CD14-positive monocyte (primary cell): ENCODE measurements at regions not wholly inside any gene's neighbourhood (a gene's known extent, or its start where the extent isn't known, plus 50 kb on each side); places are given as distances from the start of the nearest gene placed in this dataset.

Experiments
- DNase-seq, 3 donors: peaks; one replicate each; pipeline ENCODE4 v3.0.0-alpha.2; 2011 to 2022
- H2AFZ ChIP-seq: 2 replicates; pipeline ENCODE4 v1.6.0; 2012; ENCODE audit warnings: mild to moderate bottlenecking, low read depth, low read length, inconsistent platforms; ENCODE audit not compliant: insufficient read depth, poor library complexity, severe bottlenecking
- H3K27ac ChIP-seq, 2 donors: 1 replicate in 1 of 2; 2 replicates in 1 of 2; pipeline ENCODE4 v1.5.1; 2012 to 2013; ENCODE audit warnings: low read length in 2 of 2, control low read depth in 1 of 2, inconsistent platforms in 1 of 2, low read depth in 1 of 2, mild to moderate bottlenecking in 1 of 2
- H3K27me3 ChIP-seq, 2 donors: one replicate each; pipeline versions ENCODE4 v1.6.0 to v1.6.1; 2011 to 2013; ENCODE audit warnings: low read length in 2 of 2; ENCODE audit not compliant: control insufficient read depth in 2 of 2, insufficient read depth in 2 of 2
- H3K36me3 ChIP-seq, 2 donors: replicated peaks in 1 of 2; 1 replicate in 1 of 2; 2 replicates in 1 of 2; pipeline versions ENCODE4 v1.5.1 to v1.6.1; 2012 to 2013; ENCODE audit warnings: low read length in 2 of 2, control low read depth in 1 of 2, inconsistent platforms in 1 of 2, mild to moderate bottlenecking in 1 of 2; ENCODE audit not compliant: insufficient read depth in 2 of 2, control insufficient read depth in 1 of 2
- H3K4me1 ChIP-seq, 2 donors: 1 replicate in 1 of 2; 2 replicates in 1 of 2; pipeline versions ENCODE4 v1.5.1 to v1.6.1; 2012 to 2013; ENCODE audit warnings: low read length in 2 of 2, control low read depth in 1 of 2, inconsistent platforms in 1 of 2, mild to moderate bottlenecking in 1 of 2, moderate library complexity in 1 of 2; ENCODE audit not compliant: insufficient read depth in 2 of 2, control insufficient read depth in 1 of 2
- H3K4me2 ChIP-seq: replicated peaks from 2 replicates; pipeline ENCODE3; 2012; ENCODE audit warnings: low read length, moderate library complexity, mild to moderate bottlenecking; ENCODE audit not compliant: poor library complexity, severe bottlenecking; ENCODE audit errors: extremely low read depth
- H3K4me3 ChIP-seq, 3 experiments: fragments of 200-600 bp in 1 of 3; sonication (generic) in 1 of 3; replicated peaks in 1 of 3; 1 replicate in 2 of 3; 2 replicates in 1 of 3; pipeline ENCODE4 v1.5.1; 2011 to 2013; ENCODE audit warnings: low read length in 3 of 3, mild to moderate bottlenecking in 3 of 3, control low read depth in 2 of 3, low read depth in 2 of 3, inconsistent platforms in 1 of 3, moderate library complexity in 1 of 3
- H3K79me2 ChIP-seq: 2 replicates; pipeline ENCODE4 v1.6.0; 2012; ENCODE audit warnings: mild to moderate bottlenecking, control low read depth, inconsistent platforms, low read length, moderate library complexity; ENCODE audit not compliant: insufficient read depth
- H3K9ac ChIP-seq: 2 replicates; pipeline ENCODE4 v1.6.0; 2017; ENCODE audit warnings: low read length, mild to moderate bottlenecking; ENCODE audit not compliant: insufficient read depth, poor library complexity, severe bottlenecking
- H3K9me3 ChIP-seq, 2 donors: replicated peaks in 1 of 2; 1 replicate in 1 of 2; 2 replicates in 1 of 2; pipeline versions ENCODE4 v1.5.1 to v1.6.1; 2012 to 2013; ENCODE audit warnings: low read length in 2 of 2, control low read depth in 1 of 2; ENCODE audit not compliant: control insufficient read depth in 1 of 2, insufficient read depth in 1 of 2
- H4K20me1 ChIP-seq: 2 replicates; pipeline ENCODE4 v1.6.0; 2012; ENCODE audit warnings: mild to moderate bottlenecking, low read length, control low read depth, moderate library complexity; ENCODE audit not compliant: insufficient read depth
- H3K27ac Mint-ChIP-seq, 7 donors: one replicate each; pipeline ENCODE4 v1.8.0; 2020; ENCODE audit warnings: mild to moderate bottlenecking in 7 of 7, mixed read lengths in 7 of 7, moderate library complexity in 6 of 7, inconsistent platforms in 2 of 7
- H3K27me3 Mint-ChIP-seq, 3 donors: one replicate each; pipeline ENCODE4 v1.8.0; 2021 to 2022; ENCODE audit warnings: low read depth in 3 of 3, mild to moderate bottlenecking in 3 of 3, mixed read lengths in 3 of 3, moderate library complexity in 3 of 3, inconsistent platforms in 1 of 3
- H3K36me3 Mint-ChIP-seq, 2 donors: one replicate each; pipeline ENCODE4 v1.8.0; 2020; ENCODE audit warnings: mixed read lengths in 2 of 2, inconsistent platforms in 1 of 2, mild to moderate bottlenecking in 1 of 2
- H3K4me1 Mint-ChIP-seq: one replicate; pipeline ENCODE4 v1.8.0; 2020; ENCODE audit warnings: mild to moderate bottlenecking, mixed read lengths
- H3K4me3 Mint-ChIP-seq, 2 donors: one replicate each; pipeline ENCODE4 v1.8.0; 2020; ENCODE audit warnings: mild to moderate bottlenecking in 2 of 2, mixed read lengths in 2 of 2, moderate library complexity in 1 of 2
- H3K9me3 Mint-ChIP-seq, 7 donors: one replicate each; pipeline ENCODE4 v1.8.0; 2020 to 2022; ENCODE audit warnings: mixed read lengths in 7 of 7, mild to moderate bottlenecking in 6 of 7, moderate library complexity in 6 of 7, inconsistent platforms in 2 of 7
- CTCF ChIP-seq: fragments of 200-600 bp; IDR thresholded peaks from one replicate; pipeline ENCODE4 v1.8.0; 2022; ENCODE audit warnings: antibody characterized with exemption, mild to moderate bottlenecking
- WGBS: methylation state at CpG from one replicate; pipeline ENCODE4 v1.1.5; 2013; ENCODE audit warnings: missing lambda C conversion rate; ENCODE audit not compliant: insufficient coverage; 5-methylcytosine and 5-hydroxymethylcytosine counted together
- intact Hi-C, 2 donors: fragments of 100-400 bp; cut with micrococcal nuclease; formaldehyde crosslinking; loops; one replicate each; pipeline versions ENCODE4 v1.15.0 to v1.15.1; 2023

DNA sequence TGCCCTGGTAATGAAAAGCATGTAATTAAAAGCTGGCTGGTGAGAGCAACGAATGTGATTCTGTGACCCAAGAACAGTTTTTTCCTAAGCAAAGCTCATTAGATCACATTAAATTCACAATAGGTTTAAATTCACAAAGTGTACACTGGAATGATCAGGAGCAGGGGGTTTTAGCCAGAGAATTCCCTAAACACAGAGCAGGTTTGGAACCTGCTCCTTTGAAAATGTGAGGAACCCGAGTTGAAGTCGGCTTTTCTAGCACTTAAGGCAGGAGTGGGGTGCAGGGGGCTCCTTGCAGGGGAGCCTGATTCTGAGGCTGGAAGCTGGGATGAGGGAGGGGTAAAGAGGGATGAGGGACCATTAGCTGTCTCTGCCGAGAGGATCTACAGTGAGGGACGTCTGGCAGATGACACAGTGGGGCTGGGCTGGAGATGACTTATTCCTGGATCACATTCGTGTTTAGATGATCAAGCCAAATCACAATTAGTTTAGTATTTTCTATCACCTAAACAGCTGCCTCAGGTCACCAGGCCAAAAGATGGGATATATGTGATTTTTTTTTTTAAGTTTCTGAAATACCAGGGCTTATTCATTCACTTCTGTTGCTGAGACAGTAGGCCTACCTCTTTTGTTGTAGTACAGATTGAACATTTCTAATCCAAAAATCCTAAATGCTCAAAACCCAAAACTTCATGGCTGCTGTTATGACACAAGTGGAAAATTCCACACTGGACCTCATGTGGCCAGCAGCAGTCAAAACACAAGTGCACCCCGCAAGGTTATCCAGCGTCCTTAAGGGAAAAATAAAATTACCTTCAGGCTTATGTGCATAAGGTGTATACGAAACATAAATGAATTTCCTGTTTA, 93.1 kb upstream of the HIVEP1 start:
- 100% methylated on average over 2 of the region's 9 CpGs for WGBS
- H3K4me3 Mint-ChIP-seq, result peak overlapping the region in 1 of 2 donors; percentile 19
- H3K27ac Mint-ChIP-seq, result peak overlapping the region in 2 of 7 donors; percentile 26 to 35

More for the DNA sequence above, 93.1 kb upstream of the HIVEP1 start:
- Histone ChIP-seq H4K20me1 (no peaks in the 10 kb centered on the region), H3K27me3 (no peaks in the 10 kb centered on the region), H2AFZ (no peak overlapping the region), H3K27ac (no peak overlapping the region), H3K4me3 (no peak overlapping the region), H3K79me2 (no peaks in the 10 kb centered on the region), H3K4me1 (no peaks in the 10 kb centered on the region), H3K9me3 (no peaks in the 10 kb centered on the region), H3K9ac (no peak overlapping the region), H3K4me2 (no peak overlapping the region), H3K36me3 (no peaks in the 10 kb centered on the region)
- intact Hi-C loops, result no loop called here
- Mint-ChIP-seq H3K27me3 (peaks cover 0 to 5% (median 0%) of the 10 kb centered on the region in 3 donors), H3K9me3 (peaks cover 0 to 2% (median 0%) of the 10 kb centered on the region in 7 donors), H3K36me3 (no peaks in the 10 kb centered on the region), H3K4me1 (no peaks in the 10 kb centered on the region)
- no peak for TF ChIP-seq CTCF
- DNase-seq, result no peak
